ENCODE measurements at regions not wholly inside any gene's neighbourhood (a gene's known extent, or its start where the extent isn't known, plus 50 kb on each side); places are given as distances from the start of the nearest gene placed in this dataset.
"Not testable (repeated sequence)": the region's sequence is repeated elsewhere in the genome, so short reads cannot be mapped to it uniquely, and the experiment has no call there.

DNA sequence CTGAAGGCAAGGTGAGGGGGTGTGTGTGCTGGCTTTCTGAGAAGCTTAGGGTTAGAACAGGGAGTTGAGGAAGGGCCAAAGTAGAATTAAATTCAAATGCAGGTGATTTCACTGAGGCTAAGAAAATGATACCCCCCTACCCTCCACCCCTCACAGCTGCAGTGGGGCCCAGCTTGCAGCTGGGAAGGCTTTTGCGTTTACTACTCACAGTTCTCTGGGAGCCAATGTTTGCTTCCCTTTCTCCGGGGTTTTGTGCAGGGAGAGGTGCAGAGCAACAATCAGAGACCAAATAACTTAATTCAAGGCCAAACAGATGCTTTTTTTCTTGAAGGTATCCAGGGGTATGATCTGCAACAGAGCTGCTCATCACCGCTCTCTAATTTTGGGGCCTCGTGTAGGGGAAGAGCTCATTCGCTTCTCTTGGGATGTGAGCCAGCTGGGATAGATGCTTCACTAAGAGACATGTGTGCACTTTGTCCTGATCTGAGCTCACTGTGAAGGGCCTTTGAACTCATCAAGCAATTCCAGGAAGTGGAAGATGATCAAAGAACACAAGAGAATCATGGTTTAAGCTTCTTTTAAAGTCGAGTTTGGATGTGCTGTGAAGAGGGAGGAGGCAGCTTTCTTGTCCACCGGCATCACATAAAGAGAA is 122.7 kb upstream of the C1GALT1C1 start:
- no peak for DNase-seq

DNA sequence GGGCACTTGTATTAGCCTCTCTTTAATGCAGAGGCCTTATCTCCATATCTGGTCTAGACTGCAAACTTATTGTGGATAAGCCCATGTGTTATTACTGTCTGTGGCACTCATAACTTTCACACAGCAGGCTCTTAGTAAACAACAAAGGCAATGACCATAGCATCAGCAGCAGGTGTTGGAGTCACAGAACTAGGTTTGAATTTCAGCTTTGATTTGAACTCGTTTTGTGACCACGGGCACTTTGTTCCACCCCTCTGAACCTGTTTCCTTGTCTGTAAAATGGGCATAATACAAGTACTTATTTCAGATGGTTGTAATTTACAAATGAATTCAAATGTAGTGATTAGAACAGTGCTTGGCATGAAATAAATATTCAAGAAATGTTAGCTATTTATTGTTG is 121.8 kb upstream of the C1GALT1C1 start:
- DNase-seq, result no peak

DNA sequence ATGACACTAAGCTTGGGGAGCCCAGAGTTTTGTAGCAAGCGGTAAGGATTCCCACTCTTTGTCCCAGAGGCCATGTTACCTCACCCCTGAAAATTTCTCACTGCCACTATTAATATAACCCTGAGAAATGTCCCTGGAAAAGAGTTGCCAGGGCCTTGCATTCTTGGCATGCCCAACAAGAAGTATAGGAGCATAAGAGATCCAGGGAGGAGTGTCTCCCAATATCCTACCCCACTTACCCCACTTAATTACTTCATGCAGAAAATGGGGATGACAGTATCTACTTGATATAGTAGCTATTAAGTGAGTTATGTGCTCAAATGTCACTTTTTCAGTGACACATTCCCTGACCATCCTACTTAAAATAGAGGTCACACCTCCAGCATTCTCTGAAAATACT is 120.5 kb upstream of the C1GALT1C1 start:
- no peak for DNase-seq

DNA sequence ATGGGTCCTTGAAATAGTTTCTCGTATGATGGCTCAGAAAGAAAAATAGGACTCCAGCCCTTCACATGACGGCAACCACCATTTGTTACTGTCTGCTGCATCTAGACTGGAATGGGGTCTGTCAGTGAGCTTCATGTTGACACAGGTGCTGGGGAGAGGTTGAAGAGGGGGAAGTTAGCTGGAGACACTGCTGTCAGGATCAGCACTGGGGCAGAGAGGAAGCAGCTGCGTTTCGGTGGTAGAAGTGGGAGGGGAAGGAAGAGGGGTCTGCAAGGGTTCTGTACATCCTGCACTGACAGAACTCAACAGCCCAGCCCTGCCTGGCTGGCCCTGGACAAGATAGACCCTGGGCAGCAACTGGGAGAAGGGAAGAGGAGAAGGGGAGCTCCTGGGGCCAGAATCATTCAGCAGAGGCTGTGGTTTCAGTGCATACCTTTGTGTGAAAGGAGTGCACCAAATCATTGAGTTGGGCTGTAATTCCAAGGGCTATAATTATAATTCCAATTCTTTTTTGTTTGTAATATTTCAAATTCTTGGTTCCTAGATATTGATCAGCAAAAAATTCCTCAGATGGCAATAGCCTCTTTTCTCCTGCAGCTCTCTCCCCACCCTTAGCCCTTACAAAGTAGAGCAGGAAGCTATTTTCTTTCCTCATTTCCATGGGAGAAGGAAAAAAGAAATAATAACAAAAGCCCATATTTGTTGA is 119.4 kb upstream of the C1GALT1C1 start:
- DNase-seq, result no peak

DNA sequence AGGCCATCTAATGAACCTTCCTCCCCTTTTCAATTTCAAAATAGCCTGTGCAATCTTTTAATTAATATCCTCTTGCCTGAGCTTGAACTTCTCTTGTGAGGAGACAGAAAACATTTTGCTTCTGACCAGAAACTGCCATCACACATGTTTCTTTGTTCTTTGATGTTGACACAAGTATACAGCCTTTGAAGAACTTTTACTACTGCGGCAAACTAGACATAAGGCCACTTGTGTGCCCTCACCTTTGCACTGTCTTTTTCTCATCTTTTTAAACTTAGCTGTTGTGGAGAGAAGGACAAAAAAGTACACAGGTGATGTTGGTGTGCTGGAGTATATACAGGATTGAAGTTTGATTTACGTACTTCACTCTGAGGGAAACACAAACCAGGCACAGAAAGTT is 116.3 kb upstream of the C1GALT1C1 start:
- DNase-seq, result no peak

DNA sequence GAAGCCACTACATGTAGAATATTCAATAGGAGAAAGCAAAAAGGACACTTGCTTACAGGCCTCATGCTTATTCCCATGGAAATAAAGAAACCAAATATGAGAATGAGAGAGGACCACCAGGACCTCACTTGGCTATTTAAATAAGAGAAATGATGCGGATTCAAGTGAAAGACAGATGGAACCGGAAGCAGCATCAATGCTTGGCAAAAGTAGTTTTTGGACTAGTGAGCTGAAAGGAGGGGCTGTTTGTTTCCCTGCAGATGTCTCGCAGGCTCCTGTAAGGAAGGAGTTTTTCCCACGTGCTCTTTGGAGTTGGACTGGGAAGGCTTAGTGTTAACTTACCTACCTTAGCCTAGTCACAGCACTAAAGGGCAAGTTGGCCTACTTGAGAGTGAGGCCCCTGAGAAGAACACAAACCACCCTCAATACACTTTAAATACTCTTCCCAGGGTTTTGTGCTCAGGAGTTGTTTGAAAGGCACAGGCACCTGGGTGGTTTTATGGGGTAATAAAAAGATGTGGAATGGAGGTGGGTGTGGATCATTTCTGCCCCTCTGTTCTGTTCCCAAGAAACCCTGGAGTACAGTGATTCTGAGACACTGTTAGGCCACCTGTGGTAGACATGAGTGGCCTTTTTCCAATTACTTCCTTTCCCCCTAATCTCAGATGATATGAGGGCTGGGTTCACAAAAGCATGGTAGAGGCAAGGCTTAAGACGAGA is 113.3 kb upstream of the C1GALT1C1 start:
- no peak for DNase-seq

DNA sequence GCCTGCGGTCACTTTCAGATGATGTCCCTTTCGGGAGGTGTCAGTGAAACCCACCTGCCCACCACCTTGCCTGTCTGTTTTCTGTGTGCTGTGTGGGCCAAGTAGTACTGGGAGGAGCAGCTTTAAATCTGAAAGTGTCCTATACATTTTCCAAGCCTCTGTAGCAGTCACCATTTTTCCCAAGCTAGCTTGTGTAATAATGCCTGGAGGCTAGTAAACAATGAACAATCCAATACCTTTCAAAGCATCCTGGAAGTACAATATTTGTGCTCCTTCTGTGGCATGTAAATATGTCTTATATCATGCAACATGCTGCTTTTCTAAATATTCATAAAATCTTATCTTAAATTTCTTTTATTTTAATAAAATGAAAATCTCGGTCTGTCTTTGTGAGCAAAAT is 111.6 kb upstream of the C1GALT1C1 start:
- no peak for DNase-seq

DNA sequence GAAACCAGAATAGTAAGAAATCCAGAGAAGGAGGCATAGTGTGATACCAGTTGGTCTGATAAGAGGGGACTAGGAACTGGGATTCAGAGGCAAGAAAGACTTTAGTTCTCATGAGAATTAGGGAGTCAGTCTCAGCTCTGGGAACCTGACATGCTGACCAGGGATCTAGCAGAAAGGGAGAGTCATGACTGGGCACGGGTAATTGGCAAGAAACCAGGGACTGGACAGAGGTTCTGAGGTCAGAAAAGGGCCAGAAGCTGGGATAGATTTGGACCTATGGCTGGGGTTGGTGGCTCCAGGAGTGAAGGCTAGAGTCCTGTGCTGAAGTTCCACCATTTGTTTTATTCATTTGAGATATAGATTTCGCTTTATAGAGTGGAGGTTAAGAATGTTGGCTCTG is 110.2 kb upstream of the C1GALT1C1 start:
- no peak for DNase-seq

DNA sequence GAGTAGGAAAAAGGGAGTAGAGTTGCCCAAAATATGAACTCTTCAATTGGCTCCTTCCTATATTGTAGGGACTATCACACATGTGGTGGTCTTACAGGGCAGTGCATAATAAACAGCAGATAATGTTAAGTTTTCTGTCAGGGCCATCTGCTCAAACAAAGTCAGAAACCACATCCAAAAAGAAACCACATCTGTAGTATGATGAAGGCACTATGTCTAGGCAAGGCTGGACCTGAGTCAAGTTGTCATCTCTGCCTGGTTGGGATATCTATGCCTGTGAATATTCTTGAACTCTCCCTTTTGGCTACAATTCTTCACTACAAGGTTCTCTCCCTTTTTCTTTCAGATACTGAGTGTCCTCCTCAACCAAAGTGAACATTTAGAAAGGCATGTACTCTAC is 109.4 kb upstream of the C1GALT1C1 start:
- DNase-seq, result no peak

DNA sequence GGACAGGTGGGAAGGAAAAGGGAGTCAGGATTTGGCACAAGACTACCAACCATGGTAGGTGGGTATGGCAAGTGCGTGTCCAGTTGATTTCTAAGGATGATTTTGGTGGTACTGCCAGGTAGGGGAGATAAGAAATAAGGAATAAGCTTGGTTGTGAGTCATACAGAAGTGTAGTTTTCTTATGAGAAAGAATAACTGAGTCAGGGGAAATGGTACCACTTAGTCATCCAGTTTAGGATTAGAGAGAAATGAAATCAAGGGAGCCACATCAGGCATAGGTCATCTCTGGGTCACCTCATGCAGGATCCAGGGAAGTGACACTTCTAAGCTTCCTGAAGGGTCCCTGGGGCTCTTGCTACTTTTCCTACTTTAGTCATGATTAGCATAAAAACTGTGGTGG is 107.1 kb upstream of the C1GALT1C1 start:
- DNase-seq, result no peak

DNA sequence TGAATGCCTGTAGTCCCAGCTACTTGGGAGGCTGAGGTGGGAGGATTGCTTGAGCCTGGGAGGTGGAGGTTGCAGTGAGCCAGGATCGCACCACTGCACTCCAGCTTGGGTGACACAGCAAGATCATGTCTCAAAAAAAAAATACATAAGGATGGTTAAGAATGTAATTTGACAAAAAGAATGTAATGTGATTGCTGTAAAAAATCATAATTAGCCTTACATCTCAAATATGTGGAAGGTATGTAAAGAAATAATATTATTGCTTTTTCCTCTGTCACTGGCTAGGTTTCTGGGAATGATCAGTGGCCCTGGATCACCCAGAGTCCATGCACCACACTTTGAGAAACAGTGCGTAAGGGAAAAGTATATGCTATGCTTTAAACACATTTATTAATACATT is 106.1 kb upstream of the C1GALT1C1 start:
- DNase-seq, result no peak

DNA sequence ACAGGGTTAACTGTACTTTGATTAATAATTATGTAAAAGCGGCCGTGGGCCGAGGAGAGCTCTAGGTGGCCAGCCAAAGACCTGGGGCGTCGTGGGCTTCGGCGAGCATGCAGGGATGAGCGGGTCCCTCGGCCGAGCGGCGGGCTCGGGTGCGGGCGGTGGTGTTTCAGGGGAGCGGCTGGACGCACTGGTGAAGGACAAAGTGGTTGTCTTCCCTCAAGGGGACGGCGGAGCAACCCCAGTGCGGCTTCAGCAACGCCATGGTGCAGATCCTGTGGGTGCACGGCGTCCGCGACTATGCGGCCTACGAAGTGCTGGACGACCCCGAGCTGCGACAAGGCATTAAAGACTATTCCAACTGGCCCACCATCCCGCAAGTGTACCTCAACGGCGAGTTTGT is 103.0 kb upstream of the C1GALT1C1 start:
- DNase-seq, result no peak

DNA sequence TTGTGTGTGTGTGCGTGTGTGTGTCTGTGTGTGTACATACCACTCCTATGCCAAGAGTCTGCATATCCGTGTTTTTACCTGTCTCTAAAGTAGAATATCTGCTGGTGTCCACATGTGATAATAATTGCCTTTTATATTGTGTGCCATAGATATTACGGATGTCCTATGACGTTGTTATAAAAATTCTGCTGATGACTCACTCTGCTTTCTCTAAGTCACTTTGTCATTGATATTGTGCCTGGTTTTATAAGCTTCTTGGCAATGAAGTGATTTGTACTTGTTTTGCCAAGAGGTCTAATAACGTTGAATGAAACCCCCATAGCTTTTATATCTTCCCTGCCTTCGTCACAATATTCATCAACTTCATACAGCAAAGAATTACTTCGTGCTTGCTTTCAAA is 102.6 kb upstream of the C1GALT1C1 start:
- no peak for DNase-seq

DNA sequence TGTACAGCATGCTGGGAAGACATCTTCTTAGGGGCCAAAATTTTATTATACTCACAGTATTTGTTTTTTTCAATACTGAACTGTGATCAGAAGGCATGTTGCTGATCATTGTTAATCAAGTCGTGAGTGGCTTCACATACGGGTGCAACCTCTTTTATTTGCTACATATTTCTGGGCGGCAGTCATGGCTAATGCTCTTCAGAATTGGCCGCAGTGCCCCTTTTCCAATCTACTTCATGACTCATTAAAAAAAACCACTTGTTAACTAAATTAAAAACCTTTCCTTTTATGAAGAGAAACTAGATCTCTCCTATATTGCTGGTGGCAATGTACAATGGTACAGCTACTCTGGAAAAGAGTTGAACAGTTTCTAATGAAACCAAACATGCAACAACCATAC is 101.5 kb upstream of the C1GALT1C1 start:
- no peak for DNase-seq

DNA sequence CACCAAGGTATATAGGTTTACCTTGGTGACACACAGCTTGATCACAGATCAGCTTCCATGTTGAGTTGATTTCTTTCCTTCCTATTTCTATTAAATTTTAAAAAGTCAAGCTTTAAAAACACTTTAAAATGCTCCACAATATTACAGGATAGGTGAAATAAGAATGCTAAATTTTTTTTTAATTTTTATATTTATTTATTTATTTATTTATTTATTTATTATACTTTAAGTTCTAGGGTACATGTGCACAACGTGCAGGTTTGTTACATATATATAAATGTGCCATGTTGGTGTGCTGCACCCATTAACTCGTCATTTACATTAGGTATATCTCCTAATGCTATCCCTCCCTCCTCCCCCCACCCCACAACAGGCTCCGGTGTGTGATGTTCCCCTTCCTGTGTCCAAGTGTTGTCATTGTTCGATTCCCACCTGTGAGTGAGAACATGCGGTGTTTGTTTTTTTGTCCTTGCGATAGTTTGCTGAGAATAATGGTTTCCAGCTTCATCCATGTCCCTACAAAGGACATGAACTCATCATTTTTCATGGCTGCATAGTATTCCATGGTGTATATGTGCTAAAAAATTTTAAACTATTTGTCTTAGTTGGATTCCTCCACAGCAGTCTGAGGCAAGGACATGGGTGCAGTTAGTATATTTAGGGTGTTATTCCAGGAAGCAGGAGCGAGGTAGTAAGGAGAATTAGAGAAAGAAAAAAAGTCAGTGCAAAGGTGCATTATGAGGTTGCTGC is 99.8 kb upstream of the C1GALT1C1 start:
- DNase-seq, result not testable (repeated sequence)

DNA sequence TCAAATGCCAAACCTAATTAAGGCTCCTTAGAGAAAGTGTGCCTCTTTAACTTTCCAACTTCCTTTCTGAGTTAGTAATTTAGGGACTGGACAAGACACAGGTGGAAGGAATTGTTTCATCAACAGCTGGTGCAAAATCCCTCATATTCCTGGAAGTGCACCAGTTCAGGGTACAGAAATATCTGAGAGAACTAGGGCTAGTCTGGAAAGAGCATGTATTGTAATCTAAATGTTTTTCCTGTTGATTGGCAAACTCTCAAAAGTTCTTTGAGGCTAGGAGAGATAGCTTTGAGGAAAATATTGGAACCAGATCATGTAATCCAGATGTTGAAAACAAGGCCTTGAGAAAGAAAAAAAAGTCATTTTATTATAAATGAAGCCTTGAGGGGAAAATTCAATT is 98.1 kb upstream of the C1GALT1C1 start:
- no peak for DNase-seq

DNA sequence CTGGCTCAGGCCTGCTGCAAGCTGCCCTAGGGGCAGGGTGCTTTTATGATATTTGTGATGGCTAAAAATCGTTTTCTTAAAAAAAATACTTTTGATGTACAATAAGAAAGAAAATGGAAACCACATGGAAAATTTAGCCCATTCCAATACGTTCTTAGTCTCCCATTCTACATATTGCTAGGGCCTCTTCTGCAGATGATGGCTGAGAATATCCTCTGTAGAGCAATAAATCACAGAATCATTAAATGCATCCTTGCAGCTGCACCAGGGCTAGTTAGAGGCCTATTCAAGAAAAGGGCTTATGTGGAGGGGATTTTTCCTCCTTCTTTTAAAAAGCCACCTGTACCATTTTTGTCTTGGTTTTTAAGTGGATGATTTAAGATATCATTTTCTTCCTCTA is 97.6 kb upstream of the C1GALT1C1 start:
- no peak for DNase-seq

DNA sequence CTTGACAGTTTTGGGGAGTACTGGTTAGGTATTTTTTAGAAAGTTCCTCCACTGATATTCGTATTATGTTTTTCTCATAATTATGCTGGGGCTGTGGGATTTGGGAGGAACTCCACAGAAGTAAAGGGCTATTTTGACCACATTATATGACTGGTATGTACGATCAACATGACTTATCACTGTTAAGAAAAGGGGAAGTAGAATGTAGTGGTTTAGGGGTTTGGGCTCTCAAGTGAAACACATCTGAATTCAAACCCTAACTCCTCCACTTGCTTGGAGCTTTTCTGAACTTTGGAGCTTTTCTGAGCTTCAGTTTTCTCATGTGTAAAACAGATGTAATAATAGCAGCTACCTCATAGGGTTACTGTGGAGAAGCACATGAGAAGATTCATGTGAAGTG is 96.4 kb upstream of the C1GALT1C1 start:
- no peak for DNase-seq

DNA sequence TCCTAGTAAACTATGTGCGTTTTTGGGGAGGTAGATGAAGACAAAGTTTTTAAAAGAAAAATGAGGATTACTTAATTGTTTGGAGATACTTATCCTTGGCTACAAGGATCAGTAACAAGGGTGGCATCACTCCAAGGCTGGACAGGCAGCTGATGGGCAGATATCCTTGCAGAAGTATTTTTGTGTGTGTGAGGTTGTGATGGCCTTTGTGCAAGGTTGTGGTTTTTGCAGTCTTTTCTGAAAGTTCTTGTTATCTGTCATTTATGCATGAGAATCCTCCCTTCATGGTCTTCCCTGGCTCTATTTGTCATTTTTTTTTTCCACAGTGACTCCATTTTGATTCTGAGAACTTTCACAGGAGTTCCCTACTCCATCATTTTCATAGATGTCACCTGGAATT is 96.0 kb upstream of the C1GALT1C1 start:
- no peak for DNase-seq

DNA sequence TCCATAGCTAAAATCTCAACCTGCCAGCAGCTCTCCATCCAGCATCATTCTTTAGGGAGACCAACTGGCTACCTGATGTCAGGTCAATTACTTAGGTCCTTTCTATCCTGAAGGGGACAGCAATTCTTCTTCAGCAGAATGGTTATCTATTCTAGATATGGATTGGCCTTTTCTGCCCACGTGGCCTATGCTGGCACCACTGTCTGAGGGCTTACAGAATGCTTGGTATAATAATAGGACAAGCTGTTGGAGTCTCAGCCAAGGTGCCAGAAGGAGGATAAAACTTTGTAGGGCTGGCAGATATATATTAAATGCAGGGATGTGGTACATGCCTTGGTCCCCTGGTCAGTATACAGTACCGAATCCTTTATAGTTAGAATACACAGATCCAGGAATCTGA is 89.8 kb upstream of the C1GALT1C1 start:
- no peak for DNase-seq

DNA sequence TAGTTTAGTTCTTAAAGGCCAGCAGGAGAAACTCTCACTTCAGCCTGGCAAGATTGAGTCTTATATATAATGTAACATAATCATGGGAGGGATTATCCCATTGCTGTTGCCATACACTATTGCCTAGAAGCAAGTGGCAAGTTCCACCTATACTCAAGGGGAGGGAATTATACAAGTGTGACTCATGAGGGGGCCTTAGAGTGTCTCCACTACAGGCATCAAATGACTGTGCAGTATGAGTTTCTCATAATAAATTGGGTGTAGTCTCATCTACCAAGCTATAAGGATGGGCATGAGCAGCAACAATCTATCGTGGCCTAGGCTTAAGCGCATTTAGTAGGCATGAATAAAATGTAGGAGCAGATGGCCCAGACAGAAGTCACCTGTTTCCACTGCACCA is 89.1 kb upstream of the C1GALT1C1 start:
- no peak for DNase-seq

DNA sequence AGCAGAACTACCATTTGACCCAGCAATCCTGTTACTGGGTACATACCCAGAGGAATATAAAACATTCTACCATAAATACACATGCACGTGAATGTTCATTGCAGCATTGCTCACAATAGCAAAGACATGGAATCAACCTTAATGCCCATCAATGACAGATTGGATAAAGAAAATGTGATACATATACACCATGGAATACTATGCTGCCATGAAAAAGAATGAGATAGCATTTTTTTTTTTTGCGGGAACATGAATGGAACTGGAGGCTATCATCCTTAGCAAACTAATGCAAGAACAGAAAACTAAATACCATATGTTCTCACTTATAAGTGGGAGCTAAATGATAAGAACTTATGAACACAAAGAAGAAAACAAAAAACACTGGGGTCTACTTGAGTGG is 72.5 kb upstream of the C1GALT1C1 start:
- not testable (repeated sequence) for DNase-seq

DNA sequence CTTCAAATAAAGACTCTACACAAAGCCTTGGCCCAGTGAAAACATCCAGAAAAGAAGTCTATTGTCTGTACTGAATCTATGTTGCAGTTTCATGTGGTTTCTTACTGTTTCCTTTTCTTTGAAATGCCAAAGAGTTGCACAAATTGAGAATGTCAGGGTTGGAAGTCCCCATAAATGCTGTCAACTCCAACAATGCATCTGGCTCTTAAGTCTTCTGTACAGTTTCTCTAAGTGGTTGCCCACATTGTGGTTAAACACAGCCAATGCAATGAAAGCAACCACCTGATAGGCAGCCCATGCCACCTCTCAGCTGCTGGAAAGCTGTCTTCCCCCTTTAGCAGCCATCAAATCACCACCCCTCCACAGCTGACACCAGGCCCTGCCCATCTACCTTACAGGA is 67.2 kb upstream of the C1GALT1C1 start:
- peak; percentile 15 to 77 (median 52) for DNase-seq

DNA sequence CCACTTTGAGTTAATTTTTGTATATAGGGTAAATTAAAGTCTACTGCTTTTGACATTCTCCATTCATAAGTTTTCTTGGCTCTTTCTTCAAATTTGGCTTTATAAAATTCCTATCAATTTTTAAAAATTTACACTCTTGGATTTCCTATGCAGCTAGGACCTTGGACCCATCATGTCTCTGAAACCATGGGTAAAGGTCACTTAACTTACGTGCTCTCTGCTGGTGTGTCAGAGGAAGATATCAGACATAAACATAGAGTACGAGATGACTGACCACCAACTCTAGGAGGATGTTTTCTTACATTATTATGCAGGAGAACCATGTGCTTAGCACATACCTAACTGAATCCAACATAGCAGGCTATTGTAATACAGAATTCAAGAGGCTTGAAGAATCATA is 62.5 kb upstream of the C1GALT1C1 start:
- DNase-seq, result no peak

All from stimulated activated naive CD4-positive, alpha-beta T cell (primary cell).